Stimulated activated memory B cell treated with anti-CD40 and anti-IgM and Interleukin-4, amounts not matched to agents 10 μg/mL and 1 μg/mL and 100 μg/mL, for 72 hours (primary cell): ENCODE measurements at regions not wholly inside any gene's neighbourhood (a gene's known extent, or its start where the extent isn't known, plus 50 kb on each side); places are given as distances from the start of the nearest gene placed in this dataset.

ENCODE experiments used
- ATAC-seq: fragments of 150-1000 bp; cut with Tn5 transposase; 2 replicates; pipeline ENCODE4 v1.10.0; 2021
- H3K27ac Mint-ChIP-seq: one replicate; pipeline ENCODE4 v1.8.0; 2022; ENCODE audit warnings: mild to moderate bottlenecking, mixed read lengths
- H3K27me3 Mint-ChIP-seq: one replicate; pipeline ENCODE4 v1.8.0; 2022; ENCODE audit warnings: mixed read lengths
- H3K36me3 Mint-ChIP-seq: one replicate; pipeline ENCODE4 v1.8.0; 2022; ENCODE audit warnings: mixed read lengths
- H3K4me1 Mint-ChIP-seq: one replicate; pipeline ENCODE4 v1.8.0; 2022; ENCODE audit warnings: mixed read lengths
- H3K4me3 Mint-ChIP-seq: one replicate; pipeline ENCODE4 v1.8.0; 2022; ENCODE audit warnings: mild to moderate bottlenecking, moderate library complexity, mixed read lengths
- H3K9me3 Mint-ChIP-seq: one replicate; pipeline ENCODE4 v1.8.0; 2022; ENCODE audit warnings: mixed read lengths

- Mint-ChIP-seq H3K4me3 (no peak overlapping the region), H3K27me3 (no peaks in the 10 kb centered on the region), H3K4me1 (no peaks in the 10 kb centered on the region), H3K9me3 (peaks cover 5% of the 10 kb centered on the region), H3K27ac (no peak overlapping the region), H3K36me3 (no peaks in the 10 kb centered on the region)
- no peak for ATAC-seq
Measured at GRCh38 chr6:62614442-62614841, 328.4 kb upstream of the KHDRBS2 start.

GRCh38 chr6:62613928-62614327 is 327.9 kb upstream of the KHDRBS2 start:
- Mint-ChIP-seq H3K27me3 (no peaks in the 10 kb centered on the region), H3K9me3 (peaks cover 5% of the 10 kb centered on the region), H3K27ac (no peak overlapping the region), H3K36me3 (no peaks in the 10 kb centered on the region), H3K4me3 (no peak overlapping the region), H3K4me1 (no peaks in the 10 kb centered on the region)
- ATAC-seq: no peak

- Mint-ChIP-seq H3K27me3 (peaks cover under 1% of the 10 kb centered on the region), H3K4me1 (no peaks in the 10 kb centered on the region), H3K27ac (no peak overlapping the region), H3K36me3 (no peaks in the 10 kb centered on the region), H3K9me3 (peaks cover 5% of the 10 kb centered on the region), H3K4me3 (no peak overlapping the region)
- no peak for ATAC-seq
Measured at GRCh38 chr6:62612471-62612870, 326.4 kb upstream of the KHDRBS2 start.

- Mint-ChIP-seq H3K9me3 (no peaks in the 10 kb centered on the region), H3K4me1 (peaks cover 21% of the 10 kb centered on the region), H3K27me3 (no peaks in the 10 kb centered on the region), H3K27ac (no peak overlapping the region), H3K4me3 (no peak overlapping the region), H3K36me3 (no peaks in the 10 kb centered on the region)
- ATAC-seq: no peak
Measured at GRCh38 chr6:62570372-62570771, 284.3 kb upstream of the KHDRBS2 start.

GRCh38 chr6:62541502-62541901 is 255.5 kb upstream of the KHDRBS2 start:
- Mint-ChIP-seq H3K27me3 (no peaks in the 10 kb centered on the region), H3K9me3 (no peaks in the 10 kb centered on the region), H3K36me3 (no peaks in the 10 kb centered on the region), H3K4me3 (no peak overlapping the region), H3K4me1 (no peaks in the 10 kb centered on the region), H3K27ac (no peak overlapping the region)
- ATAC-seq: peak; percentile 45

- Mint-ChIP-seq H3K36me3 (no peaks in the 10 kb centered on the region), H3K9me3 (peaks cover 5% of the 10 kb centered on the region), H3K27me3 (no peaks in the 10 kb centered on the region), H3K4me1 (no peaks in the 10 kb centered on the region), H3K27ac (no peak overlapping the region), H3K4me3 (no peak overlapping the region)
- no peak for ATAC-seq
Measured at GRCh38 chr6:62530985-62531384, 245.0 kb upstream of the KHDRBS2 start.

GRCh38 chr6:62528894-62529526 is 243.0 kb upstream of the KHDRBS2 start:
- H3K4me1 Mint-ChIP-seq: no peaks in the 10 kb centered on the region
- no peak overlapping the region for H3K27ac Mint-ChIP-seq
- ATAC-seq: peak; percentile 53
- H3K36me3 Mint-ChIP-seq: no peaks in the 10 kb centered on the region
- no peak overlapping the region for H3K4me3 Mint-ChIP-seq
- H3K9me3 Mint-ChIP-seq: peaks cover 5% of the 10 kb centered on the region
- no peaks in the 10 kb centered on the region for H3K27me3 Mint-ChIP-seq

- H3K27ac Mint-ChIP-seq: no peak overlapping the region
- H3K36me3 Mint-ChIP-seq: no peaks in the 10 kb centered on the region
- no peaks in the 10 kb centered on the region for H3K27me3 Mint-ChIP-seq
- no peak overlapping the region for H3K4me3 Mint-ChIP-seq
- peaks cover 3% of the 10 kb centered on the region for H3K9me3 Mint-ChIP-seq
- ATAC-seq: no peak
- H3K4me1 Mint-ChIP-seq: no peaks in the 10 kb centered on the region
Measured at GRCh38 chr6:62523630-62524029, 237.6 kb upstream of the KHDRBS2 start.

GRCh38 chr6:62519574-62519973 is 233.5 kb upstream of the KHDRBS2 start:
- Mint-ChIP-seq H3K27me3 (no peaks in the 10 kb centered on the region), H3K27ac (no peak overlapping the region), H3K4me3 (no peak overlapping the region), H3K9me3 (no peaks in the 10 kb centered on the region), H3K36me3 (no peaks in the 10 kb centered on the region), H3K4me1 (peaks cover 17% of the 10 kb centered on the region)
- no peak for ATAC-seq

- Mint-ChIP-seq H3K27me3 (no peaks in the 10 kb centered on the region), H3K36me3 (no peaks in the 10 kb centered on the region), H3K27ac (peak overlapping the region; percentile 30), H3K9me3 (no peaks in the 10 kb centered on the region), H3K4me3 (no peak overlapping the region), H3K4me1 (peaks cover 17% of the 10 kb centered on the region)
- ATAC-seq: peak; percentile 64
Measured at GRCh38 chr6:62516291-62517141, 230.5 kb upstream of the KHDRBS2 start.

- Mint-ChIP-seq H3K36me3 (no peaks in the 10 kb centered on the region), H3K27ac (no peak overlapping the region), H3K4me3 (no peak overlapping the region), H3K4me1 (no peaks in the 10 kb centered on the region), H3K27me3 (no peaks in the 10 kb centered on the region), H3K9me3 (peaks cover 9% of the 10 kb centered on the region)
- no peak for ATAC-seq
Measured at GRCh38 chr6:62492192-62492822, 206.3 kb upstream of the KHDRBS2 start.

- no peak for ATAC-seq
- no peak overlapping the region for H3K27ac Mint-ChIP-seq
- no peaks in the 10 kb centered on the region for H3K27me3 Mint-ChIP-seq
- no peaks in the 10 kb centered on the region for H3K9me3 Mint-ChIP-seq
- H3K4me3 Mint-ChIP-seq: no peak overlapping the region
- peaks cover 10% of the 10 kb centered on the region for H3K4me1 Mint-ChIP-seq
- no peaks in the 10 kb centered on the region for H3K36me3 Mint-ChIP-seq
Measured at GRCh38 chr6:62480544-62480943, 194.5 kb upstream of the KHDRBS2 start.

- no peaks in the 10 kb centered on the region for H3K36me3 Mint-ChIP-seq
- H3K4me1 Mint-ChIP-seq: peaks cover 10% of the 10 kb centered on the region
- no peak for ATAC-seq
- H3K4me3 Mint-ChIP-seq: no peak overlapping the region
- no peaks in the 10 kb centered on the region for H3K9me3 Mint-ChIP-seq
- no peak overlapping the region for H3K27ac Mint-ChIP-seq
- no peaks in the 10 kb centered on the region for H3K27me3 Mint-ChIP-seq
Measured at GRCh38 chr6:62479697-62480220, 193.7 kb upstream of the KHDRBS2 start.

GRCh38 chr6:62474793-62475192 is 188.8 kb upstream of the KHDRBS2 start:
- Mint-ChIP-seq H3K27ac (no peak overlapping the region), H3K27me3 (no peaks in the 10 kb centered on the region), H3K4me3 (no peak overlapping the region), H3K9me3 (no peaks in the 10 kb centered on the region), H3K36me3 (no peaks in the 10 kb centered on the region), H3K4me1 (peaks cover 10% of the 10 kb centered on the region)
- no peak for ATAC-seq

GRCh38 chr6:62466607-62467006 is 180.6 kb upstream of the KHDRBS2 start:
- Mint-ChIP-seq H3K9me3 (no peaks in the 10 kb centered on the region), H3K36me3 (no peaks in the 10 kb centered on the region), H3K4me1 (no peaks in the 10 kb centered on the region), H3K27me3 (no peaks in the 10 kb centered on the region), H3K4me3 (no peak overlapping the region), H3K27ac (no peak overlapping the region)
- no peak for ATAC-seq
